SK-N-MC (cell line): ENCODE measurements at regions not wholly inside any gene's neighbourhood (a gene's known extent, or its start where the extent isn't known, plus 50 kb on each side); places are given as distances from the start of the nearest gene placed in this dataset.

Experiments used
- EZH2 ChIP-seq: fragments of 200-600 bp; sonication (generic); IDR thresholded peaks from one replicate; pipeline ENCODE4 v1.6.1; 2017; ENCODE audit warnings: antibody characterized with exemption
- FOXP2 ChIP-seq: optimal IDR thresholded peaks from 2 replicates; pipeline ENCODE3; 2011; ENCODE audit warnings: mild to moderate bottlenecking, moderate library complexity; ENCODE audit not compliant: insufficient read depth; ENCODE audit errors: extremely low read length, control extremely low read depth
- POLR2AphosphoS5 ChIP-seq: IDR thresholded peaks from 2 replicates; pipeline ENCODE4 v1.6.1; 2012; ENCODE audit warnings: mild to moderate bottlenecking, low read depth, low read length, borderline replicate concordance

GRCh38 chr3:163391407-163392181, 1686.7 kb downstream of the SI start:
- TF ChIP-seq FOXP2 (no peak), POLR2AphosphoS5 (no peak), EZH2 (no peak)
